Endothelial cell (in vitro differentiated cells): ENCODE measurements at regions not wholly inside any gene's neighbourhood (a gene's known extent, or its start where the extent isn't known, plus 50 kb on each side); places are given as distances from the start of the nearest gene placed in this dataset.

ENCODE experiments used
- DNase-seq: peaks from one replicate; pipeline ENCODE4 v3.0.0; 2021; ENCODE audit warnings: low spot score
- H3K27ac Mint-ChIP-seq: one replicate; pipeline ENCODE4 v1.8.0; 2021; ENCODE audit warnings: mixed read lengths, inconsistent platforms; ENCODE audit not compliant: unreplicated experiment
- H3K27me3 Mint-ChIP-seq: one replicate; pipeline ENCODE4 v1.8.0; 2021; ENCODE audit warnings: mild to moderate bottlenecking, moderate library complexity, mixed read lengths, inconsistent platforms; ENCODE audit not compliant: unreplicated experiment
- H3K36me3 Mint-ChIP-seq: one replicate; pipeline ENCODE4 v1.8.0; 2021; ENCODE audit warnings: mild to moderate bottlenecking, low read depth, mixed read lengths, inconsistent platforms; ENCODE audit not compliant: unreplicated experiment
- H3K4me1 Mint-ChIP-seq: one replicate; pipeline ENCODE4 v1.8.0; 2021; ENCODE audit warnings: mild to moderate bottlenecking, mixed read lengths, inconsistent platforms; ENCODE audit not compliant: unreplicated experiment
- H3K4me3 Mint-ChIP-seq: one replicate; pipeline ENCODE4 v1.8.0; 2021; ENCODE audit warnings: mild to moderate bottlenecking, mixed read lengths, inconsistent platforms; ENCODE audit not compliant: unreplicated experiment
- H3K9me3 Mint-ChIP-seq: one replicate; pipeline ENCODE4 v1.8.0; 2021; ENCODE audit warnings: mixed read lengths, inconsistent platforms; ENCODE audit not compliant: unreplicated experiment
- TF ChIP-seq, protein P1 (sequence below): fragments of 200-600 bp; sonication (generic); IDR thresholded peaks from one replicate; pipeline ENCODE4 v1.5.0; 2021; ENCODE audit warnings: antibody characterized with exemption; ENCODE audit not compliant: unreplicated experiment

- no peak for DNase-seq
- no peak overlapping the region for H3K4me3 Mint-ChIP-seq
- H3K36me3 Mint-ChIP-seq: peaks cover 3% of the 10 kb centered on the region
- peaks cover 31% of the 10 kb centered on the region for H3K9me3 Mint-ChIP-seq
- H3K27me3 Mint-ChIP-seq: peaks cover 9% of the 10 kb centered on the region
- peaks cover 14% of the 10 kb centered on the region for H3K4me1 Mint-ChIP-seq
- peak overlapping the region; percentile 98 for H3K27ac Mint-ChIP-seq
- TF ChIP-seq, protein P1, sequence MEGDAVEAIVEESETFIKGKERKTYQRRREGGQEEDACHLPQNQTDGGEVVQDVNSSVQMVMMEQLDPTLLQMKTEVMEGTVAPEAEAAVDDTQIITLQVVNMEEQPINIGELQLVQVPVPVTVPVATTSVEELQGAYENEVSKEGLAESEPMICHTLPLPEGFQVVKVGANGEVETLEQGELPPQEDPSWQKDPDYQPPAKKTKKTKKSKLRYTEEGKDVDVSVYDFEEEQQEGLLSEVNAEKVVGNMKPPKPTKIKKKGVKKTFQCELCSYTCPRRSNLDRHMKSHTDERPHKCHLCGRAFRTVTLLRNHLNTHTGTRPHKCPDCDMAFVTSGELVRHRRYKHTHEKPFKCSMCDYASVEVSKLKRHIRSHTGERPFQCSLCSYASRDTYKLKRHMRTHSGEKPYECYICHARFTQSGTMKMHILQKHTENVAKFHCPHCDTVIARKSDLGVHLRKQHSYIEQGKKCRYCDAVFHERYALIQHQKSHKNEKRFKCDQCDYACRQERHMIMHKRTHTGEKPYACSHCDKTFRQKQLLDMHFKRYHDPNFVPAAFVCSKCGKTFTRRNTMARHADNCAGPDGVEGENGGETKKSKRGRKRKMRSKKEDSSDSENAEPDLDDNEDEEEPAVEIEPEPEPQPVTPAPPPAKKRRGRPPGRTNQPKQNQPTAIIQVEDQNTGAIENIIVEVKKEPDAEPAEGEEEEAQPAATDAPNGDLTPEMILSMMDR: no peak
These were observed 838.3 kb downstream of the GRID1 start for GRCh38 chr10:85528318-85528652.

DNA sequence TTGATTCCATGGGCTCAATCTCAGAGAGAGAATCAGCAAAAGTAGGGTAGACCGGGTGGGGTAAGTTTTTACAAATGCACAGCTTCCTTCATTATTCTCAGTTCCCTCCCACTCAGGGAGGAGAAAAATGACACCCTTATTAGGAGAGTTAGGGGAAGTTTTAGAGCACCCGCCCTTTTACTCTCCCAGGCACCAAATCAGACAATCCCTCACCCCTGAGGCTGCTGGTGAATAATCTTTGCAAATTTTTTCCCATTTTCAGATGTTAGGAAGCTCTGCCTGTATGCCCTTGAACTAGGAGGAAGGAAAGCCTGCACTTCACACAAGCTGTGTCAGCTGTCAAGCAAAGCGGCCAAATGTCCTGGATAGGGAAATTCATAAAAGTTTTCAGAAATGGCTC lies 834.9 kb downstream of the GRID1 start:
- Mint-ChIP-seq H3K36me3 (peaks cover 3% of the 10 kb centered on the region), H3K27ac (no peak overlapping the region), H3K4me1 (peaks cover 7% of the 10 kb centered on the region), H3K27me3 (peaks cover 3% of the 10 kb centered on the region), H3K4me3 (no peak overlapping the region), H3K9me3 (peaks cover 28% of the 10 kb centered on the region)
- no peak for DNase-seq
- TF ChIP-seq, protein P1: no peak

GRCh38 chr10:85532773-85533172 lies 833.8 kb downstream of the GRID1 start:
- no peak for DNase-seq
- TF ChIP-seq, protein P1: no peak
- Mint-ChIP-seq H3K27me3 (peaks cover 3% of the 10 kb centered on the region), H3K36me3 (peaks cover 3% of the 10 kb centered on the region), H3K4me3 (no peak overlapping the region), H3K27ac (no peak overlapping the region), H3K4me1 (peaks cover 7% of the 10 kb centered on the region), H3K9me3 (peaks cover 28% of the 10 kb centered on the region)

GRCh38 chr10:85535926-85536325 lies 830.7 kb downstream of the GRID1 start:
- no peak for DNase-seq
- H3K4me1 Mint-ChIP-seq: no peaks in the 10 kb centered on the region
- H3K36me3 Mint-ChIP-seq: peaks cover 3% of the 10 kb centered on the region
- no peak overlapping the region for H3K4me3 Mint-ChIP-seq
- H3K27ac Mint-ChIP-seq: no peak overlapping the region
- H3K9me3 Mint-ChIP-seq: peaks cover 19% of the 10 kb centered on the region
- TF ChIP-seq, protein P1: no peak
- peaks cover 2% of the 10 kb centered on the region for H3K27me3 Mint-ChIP-seq

DNA sequence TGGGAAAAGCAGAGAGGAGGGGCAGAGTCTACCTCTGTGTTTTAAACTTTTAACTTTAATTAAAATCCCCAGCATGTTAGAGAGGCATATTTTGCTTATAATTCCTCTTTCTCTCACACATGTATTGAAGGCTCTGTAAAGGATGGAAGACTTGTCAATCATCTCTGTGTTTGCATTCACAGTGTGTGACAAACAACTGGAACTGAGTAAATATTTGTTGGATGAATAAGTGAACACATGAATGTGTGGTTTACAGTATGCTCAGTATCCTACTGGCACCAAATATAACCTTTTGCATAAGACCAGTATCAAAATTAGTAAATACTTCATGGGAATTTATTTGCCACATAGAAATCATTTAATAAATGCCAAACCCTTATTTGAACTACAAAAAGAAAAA lies 829.0 kb downstream of the GRID1 start:
- H3K4me1 Mint-ChIP-seq: no peaks in the 10 kb centered on the region
- no peak for DNase-seq
- H3K27ac Mint-ChIP-seq: no peak overlapping the region
- peaks cover 17% of the 10 kb centered on the region for H3K9me3 Mint-ChIP-seq
- H3K4me3 Mint-ChIP-seq: no peak overlapping the region
- no peaks in the 10 kb centered on the region for H3K27me3 Mint-ChIP-seq
- peaks cover 3% of the 10 kb centered on the region for H3K36me3 Mint-ChIP-seq
- TF ChIP-seq, protein P1: no peak
